ENCODE measurements at regions not wholly inside any gene's neighbourhood (a gene's known extent, or its start where the extent isn't known, plus 50 kb on each side); places are given as distances from the start of the nearest gene placed in this dataset.

DNA sequence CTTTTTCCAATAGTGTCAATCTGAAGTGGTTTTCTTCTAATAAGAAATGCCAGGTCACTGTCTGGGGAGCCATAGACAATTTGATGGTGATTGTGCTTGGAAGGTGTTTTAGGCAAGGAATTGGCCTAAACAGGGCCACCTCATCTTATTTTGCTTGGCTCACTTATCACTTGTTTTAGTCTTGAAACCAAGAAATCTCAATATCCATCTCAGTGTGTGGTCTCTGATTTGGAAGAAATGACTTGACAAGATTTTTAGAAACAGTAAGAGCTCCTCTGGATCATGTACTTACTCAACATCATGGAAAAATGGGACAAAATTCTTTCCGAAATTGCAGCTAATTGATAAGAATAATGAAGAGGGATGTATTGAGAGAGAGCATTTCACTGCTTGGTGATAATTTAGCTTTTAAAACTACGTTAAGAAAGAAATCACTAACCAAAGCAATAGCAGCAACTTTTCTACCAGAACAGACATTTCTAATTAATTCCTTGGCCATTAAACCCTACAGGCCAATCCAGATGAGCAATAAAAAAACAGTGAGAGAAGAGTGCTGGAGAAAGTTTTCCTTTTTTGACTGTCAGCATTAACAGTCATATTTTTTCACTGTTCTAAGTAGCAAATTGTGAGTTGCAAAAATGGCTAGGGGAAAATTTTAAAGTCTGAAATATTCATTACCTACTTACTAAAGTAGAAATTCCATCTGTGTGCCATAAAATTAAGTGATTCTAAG, 157.3 kb downstream of the AEBP2 start:
- TF ChIP-seq EZH2 (IDR thresholded peaks at IDR 0.05) (no peak), POLR2AphosphoS5 (IDR thresholded peaks at IDR 0.05; ENCODE audit: borderline replicate concordance, low read depth, low read length) (no peak)
